Adrenal gland (tissue), 9 donors: ENCODE measurements at regions not wholly inside any gene's neighbourhood (a gene's known extent, or its start where the extent isn't known, plus 50 kb on each side); places are given as distances from the start of the nearest gene placed in this dataset.

Source experiments
- DNase-seq, 7 donors: peaks; one replicate each; pipeline ENCODE4 v3.0.0-alpha.2; 2019 to 2020
- H3K27ac ChIP-seq, 5 donors: fragments of 200-600 bp; sonication (generic) in 4 of 5; 1 replicate in 3 of 5; 2 replicates in 2 of 5; pipeline versions ENCODE4 v1.5.1 to v1.8.0; 2016 to 2020; ENCODE audit warnings: mild to moderate bottlenecking in 1 of 5
- H3K27me3 ChIP-seq: fragments of 200-600 bp; 2 replicates; pipeline ENCODE4 v1.8.0; 2021
- H3K36me3 ChIP-seq, 2 donors: fragments of 200-600 bp; replicated peaks in 1 of 2; 1 replicate in 1 of 2; 2 replicates in 1 of 2; pipeline versions ENCODE4 v1.5.1 to v1.8.0; 2018 to 2022
- H3K4me1 ChIP-seq, 2 donors: fragments of 200-600 bp; replicated peaks in 1 of 2; 1 replicate in 1 of 2; 2 replicates in 1 of 2; pipeline versions ENCODE4 v1.5.1 to v1.8.0; 2018 to 2021
- H3K4me3 ChIP-seq, 4 donors: fragments of 200-600 bp; sonication (generic) in 3 of 4; one replicate each; pipeline ENCODE4 v1.5.1; 2016 to 2018
- H3K9me3 ChIP-seq, 3 donors: fragments of 200-600 bp; sonication (generic) in 1 of 3; replicated peaks in 1 of 3; 1 replicate in 2 of 3; 2 replicates in 1 of 3; pipeline versions ENCODE4 v1.5.1 to v1.8.0; 2016 to 2021
- CTCF ChIP-seq, 6 experiments: fragments of 450-650 bp in 4 of 6; fragments of 200-600 bp in 2 of 6; sonication (generic) in 1 of 6; IDR thresholded peaks; 1 replicate in 5 of 6; 2 replicates in 1 of 6; pipeline versions ENCODE4 v1.5.1 to v1.8.0; 2016 to 2021; ENCODE audit warnings: antibody characterized with exemption in 6 of 6, mild to moderate bottlenecking in 2 of 6, moderate library complexity in 1 of 6
- POLR2A ChIP-seq, 2 donors: fragments of 450-650 bp; IDR thresholded peaks; one replicate each; pipeline ENCODE4 v1.6.1; 2017; ENCODE audit warnings: antibody characterized with exemption in 2 of 2, mild to moderate bottlenecking in 2 of 2, moderate library complexity in 1 of 2
- WGBS, 4 donors: extraction: QIAGEN DNeasy Blood & Tissue Kit in 2 of 4; methylation state at CpG; one replicate each; pipeline versions ENCODE4 v1.1.5 to v1.1.7; 2013 to 2017; 5-methylcytosine and 5-hydroxymethylcytosine counted together
- intact Hi-C, 2 donors: fragments of 100-400 bp; cut with DNase I; formaldehyde crosslinking; loops; one replicate each; pipeline versions ENCODE4 v1.14.1 to v1.15.0; 2022 to 2023
- donor health status: healthy with polysubstance abuse.
- donor health status: Bipolar disorder and iron deficiency.
- donor health status: DM: yes; HTN: yes; CAD: no.
- donor health status: DM: no; HTN: no; CAD: no.
- donor health status: DM: no; HTN: no; CAD: no.

DNA sequence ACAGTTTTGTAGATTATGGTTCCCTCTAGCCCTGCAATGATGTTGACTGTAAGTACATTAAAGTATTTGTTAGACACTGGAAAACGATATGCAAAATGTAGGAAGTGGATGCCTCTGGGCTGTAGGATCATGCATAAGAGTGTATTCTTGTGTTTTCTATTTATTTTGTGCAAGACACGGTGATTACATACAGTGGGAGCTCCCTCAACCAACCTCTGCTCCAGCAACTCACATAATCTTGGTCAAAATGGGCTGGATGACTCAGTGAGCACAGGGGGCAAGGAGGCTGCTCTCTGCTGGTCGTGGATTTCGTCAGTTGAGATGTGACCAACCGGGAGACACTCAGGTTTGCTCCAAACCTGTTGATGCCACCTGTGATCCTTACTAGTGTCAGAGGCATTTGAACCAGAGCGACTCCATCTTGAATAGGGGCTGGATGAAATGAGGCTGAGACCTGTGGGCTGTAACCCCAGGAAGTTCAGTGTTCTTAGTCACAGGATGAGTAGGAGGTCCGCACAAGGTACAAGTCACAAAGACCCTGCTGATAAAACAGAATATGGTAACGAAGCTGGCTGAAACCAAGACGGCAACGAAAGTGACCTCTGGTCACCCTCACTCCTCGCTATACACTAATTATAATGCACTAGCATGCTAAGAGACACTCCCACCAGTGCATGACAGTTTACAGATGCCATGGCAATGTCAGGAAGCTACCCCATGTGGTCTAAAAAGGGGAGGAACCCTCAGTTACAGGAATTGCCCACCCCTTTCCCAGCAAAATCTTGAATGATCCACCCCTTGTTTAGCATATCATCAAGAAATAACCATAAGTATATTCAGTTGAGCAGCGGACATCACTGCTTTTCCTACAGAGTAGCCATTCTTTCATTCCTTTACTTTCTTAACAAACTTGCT lies 56.4 kb upstream of the FAM20C start:
- intact Hi-C loops, result no loop called here

DNA sequence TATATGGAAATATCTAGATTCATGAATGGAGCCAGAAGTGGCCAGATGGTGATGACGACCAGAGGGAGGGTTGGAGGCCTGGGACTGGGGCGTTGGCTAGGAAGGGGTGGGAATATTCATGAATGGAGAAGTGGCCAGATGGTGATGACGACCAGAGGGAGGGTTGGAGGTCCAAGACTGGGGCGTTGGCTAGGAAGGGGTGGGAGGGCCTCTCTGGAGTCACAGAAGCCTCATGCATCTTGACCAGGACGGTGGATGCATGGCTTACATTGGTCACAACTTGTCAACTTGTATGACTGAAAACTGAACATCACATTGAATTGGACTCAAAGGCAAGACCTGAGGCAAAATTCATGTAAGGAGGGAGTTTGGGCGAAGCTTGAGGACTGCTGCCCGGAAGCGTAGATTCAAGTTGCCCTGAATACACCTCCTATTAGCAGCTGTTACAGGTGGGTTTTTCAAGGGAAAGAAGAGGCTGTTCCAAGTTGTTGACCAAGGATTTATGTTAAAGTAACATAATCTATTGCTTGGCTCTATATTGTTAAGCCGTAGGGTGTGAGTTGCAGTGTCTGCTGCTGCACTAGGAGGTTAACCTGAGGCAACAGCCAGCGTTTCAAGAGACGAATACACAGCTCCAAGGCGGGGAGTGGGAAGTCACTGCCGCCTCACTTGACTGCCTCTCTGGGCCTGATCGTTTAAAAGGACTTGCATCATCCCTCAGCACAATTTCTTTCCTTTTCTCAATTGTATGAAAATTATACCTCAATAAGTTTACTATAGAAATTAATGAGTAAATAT lies 55.1 kb upstream of the FAM20C start:
- Histone ChIP-seq H3K4me1 (peaks cover 0 to 4% of the 10 kb centered on the region in 2 donors), H3K27ac (no peak overlapping the region), H3K27me3 (no peaks in the 10 kb centered on the region), H3K36me3 (no peaks in the 10 kb centered on the region), H3K4me3 (no peak overlapping the region), H3K9me3 (no peaks in the 10 kb centered on the region)
- 84 to 89% (median 86%) methylated on average over 14 of the region's 14 CpGs for WGBS, 4 donors
- TF ChIP-seq POLR2A (IDR thresholded peaks at IDR 0.05) (no peak), CTCF (IDR thresholded peaks at IDR 0.05) (no peak)
- intact Hi-C loops, result no loop called here
- DNase-seq, result no peak

More for the DNA sequence above, 56.4 kb upstream of the FAM20C start:
- no peaks in the 10 kb centered on the region for H3K27me3 ChIP-seq
- DNase-seq, result peak in 1 of 7 donors; percentile 25
- no peaks in the 10 kb centered on the region for H3K9me3 ChIP-seq
- H3K4me1 ChIP-seq, result peaks cover 0 to 12% of the 10 kb centered on the region in 2 donors
- no peak overlapping the region for H3K27ac ChIP-seq
- no peaks in the 10 kb centered on the region for H3K36me3 ChIP-seq
- TF ChIP-seq CTCF (IDR thresholded peaks at IDR 0.05) (no peak), POLR2A (IDR thresholded peaks at IDR 0.05) (no peak)
- WGBS, 4 donors, result 92 to 95% (median 93%) methylated on average over 12 of the region's 12 CpGs
- H3K4me3 ChIP-seq, result no peak overlapping the region

DNA sequence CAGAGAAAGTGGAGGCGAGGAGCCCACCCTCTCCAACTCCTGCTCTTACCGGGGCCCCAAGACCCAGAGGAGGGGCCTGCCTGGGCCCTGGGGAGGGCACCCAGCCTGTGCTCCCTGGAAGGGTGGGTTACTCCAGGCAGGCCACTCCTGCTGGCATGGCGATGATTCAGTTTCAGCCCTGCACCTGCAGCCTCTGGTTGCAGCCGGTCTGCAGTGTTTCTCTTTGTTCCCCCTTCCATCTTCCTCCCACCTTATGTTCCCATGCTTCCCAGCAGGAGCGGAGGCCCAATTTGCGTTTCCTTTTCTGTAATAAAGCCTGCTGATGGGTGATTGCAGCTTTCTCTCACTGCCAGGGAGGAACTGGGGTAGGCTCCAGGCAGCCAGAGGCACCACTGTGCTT lies 53.2 kb upstream of the FAM20C start:
- Histone ChIP-seq H3K36me3 (no peaks in the 10 kb centered on the region), H3K4me1 (peaks cover 0 to 4% of the 10 kb centered on the region in 2 donors), H3K27me3 (no peaks in the 10 kb centered on the region), H3K27ac (no peak overlapping the region), H3K4me3 (no peak overlapping the region), H3K9me3 (no peaks in the 10 kb centered on the region)
- intact Hi-C loops, result no loop called here
- peak in 1 of 7 donors; percentile 3 for DNase-seq
- no peak for TF ChIP-seq POLR2A (IDR thresholded peaks at IDR 0.05)
- TF ChIP-seq CTCF (IDR thresholded peaks at IDR 0.05), result no peak
- WGBS, 4 donors, result 64 to 82% (median 71%) methylated on average over 4 to 6 of the region's 6 CpGs

DNA sequence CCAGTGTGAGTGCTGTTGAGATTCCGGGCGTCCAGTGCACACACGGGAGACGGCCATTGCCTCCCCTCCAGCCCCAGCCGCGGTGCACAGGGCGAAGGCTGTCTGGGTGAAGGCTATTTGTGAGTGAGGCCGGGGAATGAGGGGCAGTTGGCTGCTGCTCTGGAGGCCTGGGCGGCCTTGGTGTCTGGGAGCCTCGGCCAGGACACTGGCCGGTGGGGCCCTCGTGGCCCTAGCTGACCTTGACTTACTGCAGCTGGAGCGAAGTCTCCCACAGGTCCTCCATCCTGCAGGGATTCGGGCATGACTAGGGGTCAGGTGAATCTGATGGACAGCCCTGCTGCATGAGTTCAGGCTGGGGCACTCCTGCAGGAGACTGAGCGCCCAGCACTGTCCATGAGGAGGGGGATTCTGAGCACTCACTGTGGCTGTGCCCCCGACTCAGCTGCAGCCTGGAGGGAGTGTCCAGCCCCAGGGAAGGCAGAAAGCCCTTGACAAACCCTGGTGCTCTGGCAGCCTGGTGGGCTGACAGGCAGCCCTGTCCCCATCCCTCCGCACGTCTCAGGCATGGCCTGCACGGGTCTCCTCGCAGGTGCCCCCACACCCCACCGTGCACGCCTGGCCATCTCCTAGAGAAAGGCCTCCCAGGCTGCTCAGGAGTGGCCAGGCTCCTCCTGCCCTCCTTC lies 52.7 kb upstream of the FAM20C start:
- intact Hi-C loops, result no loop called here
- H3K36me3 ChIP-seq, result no peaks in the 10 kb centered on the region
- WGBS, 4 donors, result 46 to 82% (median 68%) methylated on average over 3 to 22 of the region's 22 CpGs
- no peaks in the 10 kb centered on the region for H3K9me3 ChIP-seq
- H3K27ac ChIP-seq, result no peak overlapping the region
- no peak for TF ChIP-seq POLR2A (IDR thresholded peaks at IDR 0.05)
- TF ChIP-seq CTCF (IDR thresholded peaks at IDR 0.05), result no peak
- DNase-seq, result peak in 1 of 7 donors; percentile 12
- peaks cover 0 to 4% of the 10 kb centered on the region in 2 donors for H3K4me1 ChIP-seq
- no peak overlapping the region for H3K4me3 ChIP-seq
- no peaks in the 10 kb centered on the region for H3K27me3 ChIP-seq
